ENCODE measurements at regions not wholly inside any gene's neighbourhood (a gene's known extent, or its start where the extent isn't known, plus 50 kb on each side); places are given as distances from the start of the nearest gene placed in this dataset.

- no peak for TF ChIP-seq CTCF (IDR thresholded peaks at IDR 0.05; ENCODE audit: borderline replicate concordance, extremely low read depth, low read length, poor library complexity, severe bottlenecking)
- TF ChIP-seq EZH2 (IDR thresholded peaks at IDR 0.05; ENCODE audit: borderline replicate concordance, low read depth, low read length, severe bottlenecking) = no peak
Measured at GRCh38 chr3:176416870-176417269, 780.4 kb downstream of the TBL1XR1 start.
